ENCODE measurements at regions not wholly inside any gene's neighbourhood (a gene's known extent, or its start where the extent isn't known, plus 50 kb on each side); places are given as distances from the start of the nearest gene placed in this dataset.
"Not testable (repeated sequence)": the region's sequence is repeated elsewhere in the genome, so short reads cannot be mapped to it uniquely, and the experiment has no call there.

DNA sequence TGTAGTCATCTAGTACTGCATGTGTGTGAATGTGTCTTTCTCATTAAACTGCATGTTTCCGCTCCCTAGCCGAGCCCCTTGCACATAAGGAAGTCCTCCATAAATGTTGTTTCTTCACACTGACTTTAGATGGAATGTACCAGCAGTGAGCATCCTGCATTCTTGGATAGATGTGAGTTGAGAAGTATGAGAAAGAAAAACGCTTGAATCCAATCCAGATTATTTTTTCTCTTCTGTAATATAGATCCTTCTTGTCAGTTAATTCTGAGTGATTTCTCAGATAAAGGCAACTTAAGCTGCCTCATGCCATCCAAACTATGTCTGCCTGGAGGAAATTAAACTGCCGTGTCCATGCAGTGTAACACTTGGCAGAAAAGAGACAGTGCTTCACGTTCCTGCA is 268.1 kb upstream of the ISX start:
- no peak for DNase-seq
- intact Hi-C loops (cut with DNase I): no loop called here

GRCh38 chr22:34798605-34799004 is 267.4 kb upstream of the ISX start:
- intact Hi-C loops (cut with DNase I): no loop called here
- DNase-seq: no peak

DNA sequence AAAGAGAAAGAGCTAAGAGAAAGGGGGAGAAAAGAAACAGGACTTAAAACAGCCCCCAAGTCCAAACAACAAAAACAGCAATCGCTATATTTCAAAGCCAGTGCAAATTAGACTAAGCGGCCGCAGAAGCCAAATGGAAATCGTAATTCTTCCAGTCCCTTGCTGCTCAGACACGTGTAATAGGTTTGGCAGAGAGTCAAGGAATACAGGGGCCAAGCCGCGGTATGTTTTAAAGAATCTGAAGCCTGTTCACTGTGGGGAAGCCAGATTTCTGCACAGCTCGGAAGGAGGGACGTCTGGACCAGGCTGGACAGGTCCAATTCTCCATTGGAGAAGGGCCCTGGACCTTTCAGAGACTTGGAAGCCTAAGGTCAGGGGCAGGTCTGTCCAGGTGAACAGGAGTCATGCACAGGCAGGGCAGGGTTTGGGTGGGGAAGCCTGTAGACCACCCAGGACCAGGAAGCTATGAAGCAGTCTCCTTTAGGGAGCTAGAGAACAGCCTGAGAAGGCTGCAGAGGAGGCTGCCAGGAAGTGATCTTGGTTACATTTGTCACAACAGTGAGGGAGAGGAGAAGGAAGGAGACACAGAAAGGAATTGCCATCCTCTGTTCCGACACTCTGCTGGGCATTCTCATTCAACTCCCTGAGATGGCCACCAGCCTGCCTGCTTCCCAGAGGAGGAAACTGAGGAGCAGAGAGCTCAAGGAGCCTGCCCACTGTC is 265.5 kb upstream of the ISX start:
- DNase-seq: no peak
- intact Hi-C loops (cut with DNase I): no loop called here

GRCh38 chr22:34801221-34801620 is 264.7 kb upstream of the ISX start:
- no peak for DNase-seq
- intact Hi-C loops (cut with DNase I): no loop called here

- intact Hi-C loops (cut with DNase I): no loop called here
- no peak for DNase-seq
Observed at GRCh38 chr22:34804091-34804490, 261.9 kb upstream of the ISX start.

GRCh38 chr22:34804604-34805003 is 261.4 kb upstream of the ISX start:
- intact Hi-C loops (cut with DNase I): no loop called here
- DNase-seq: no peak

GRCh38 chr22:34805771-34806170 is 260.2 kb upstream of the ISX start:
- intact Hi-C loops (cut with DNase I): no loop called here
- no peak for DNase-seq

GRCh38 chr22:34808618-34809017 is 257.3 kb upstream of the ISX start:
- no peak for DNase-seq
- intact Hi-C loops (cut with DNase I): no loop called here

DNA sequence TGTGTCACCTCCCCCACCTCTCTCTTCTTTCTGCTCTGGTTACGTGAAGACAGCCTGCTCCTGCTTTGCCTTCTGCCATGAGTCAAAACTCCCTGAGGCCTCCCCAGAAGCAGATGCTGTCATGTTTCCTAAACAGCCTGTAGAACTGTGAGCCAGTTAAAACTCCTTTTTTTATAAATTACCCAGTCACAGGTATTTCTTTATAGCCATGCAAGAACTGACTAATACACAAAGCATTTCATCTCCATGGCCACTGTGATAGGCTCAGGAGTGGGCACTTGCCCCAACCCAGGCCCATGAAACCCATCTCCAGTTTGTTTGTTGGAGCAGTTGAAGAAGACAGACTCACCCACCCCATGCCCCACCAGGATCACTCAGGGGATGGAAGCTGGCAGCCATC is 253.3 kb upstream of the ISX start:
- intact Hi-C loops (cut with DNase I): no loop called here
- no peak for DNase-seq

GRCh38 chr22:34814260-34815025 is 251.5 kb upstream of the ISX start:
- intact Hi-C loops (cut with DNase I): no loop called here
- DNase-seq: no peak

- intact Hi-C loops (cut with DNase I): no loop called here
- no peak for DNase-seq
Observed at GRCh38 chr22:34829485-34829884, 236.5 kb upstream of the ISX start.

DNA sequence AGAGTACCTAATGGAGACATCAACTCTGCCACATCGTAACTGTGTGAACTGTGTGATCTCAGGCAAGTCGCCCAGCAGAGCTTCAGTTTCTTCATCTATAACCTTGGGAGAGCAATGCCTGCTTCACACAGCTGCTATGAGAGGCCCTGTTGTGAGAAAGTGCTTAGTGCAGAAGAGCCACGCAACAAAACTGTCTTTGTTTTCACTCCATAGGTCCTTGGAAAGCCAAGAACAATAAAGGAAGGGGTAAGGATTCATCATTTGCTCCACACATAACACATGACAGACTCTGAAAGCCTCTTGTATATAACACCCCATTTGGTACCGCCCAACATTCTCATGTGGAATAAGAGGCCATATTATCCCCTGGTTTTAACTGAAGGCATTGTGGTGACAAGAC is 231.9 kb upstream of the ISX start:
- intact Hi-C loops (cut with DNase I): no loop called here
- no peak for DNase-seq

DNA sequence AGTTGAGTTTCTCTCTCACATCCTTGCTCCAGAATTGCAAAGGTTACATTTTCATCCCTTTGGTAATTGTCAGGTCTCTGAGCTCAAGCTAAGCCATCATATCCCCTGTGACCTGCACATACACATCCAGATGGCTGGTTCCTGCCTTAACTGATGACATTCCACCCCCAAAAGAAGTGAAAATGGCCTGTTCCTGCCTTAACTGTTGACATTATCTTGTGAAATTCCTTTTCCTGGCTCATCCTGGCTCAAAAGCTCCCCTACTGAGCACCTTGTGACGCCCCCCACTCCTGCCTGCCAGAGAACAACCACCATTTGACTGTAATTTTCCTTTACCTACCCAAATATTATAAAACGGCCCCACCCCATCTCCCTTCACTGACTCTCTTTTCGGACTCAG is 231.4 kb upstream of the ISX start:
- intact Hi-C loops (cut with DNase I); DNase-seq: not testable (repeated sequence)

GRCh38 chr22:34841331-34841771 is 224.6 kb upstream of the ISX start:
- intact Hi-C loops (cut with DNase I): no loop called here
- DNase-seq: no peak

GRCh38 chr22:34841911-34842310 is 224.0 kb upstream of the ISX start:
- DNase-seq: no peak
- intact Hi-C loops (cut with DNase I): no loop called here

- intact Hi-C loops (cut with DNase I): no loop called here
- DNase-seq: no peak
Observed at GRCh38 chr22:34842630-34843029, 223.3 kb upstream of the ISX start.

DNA sequence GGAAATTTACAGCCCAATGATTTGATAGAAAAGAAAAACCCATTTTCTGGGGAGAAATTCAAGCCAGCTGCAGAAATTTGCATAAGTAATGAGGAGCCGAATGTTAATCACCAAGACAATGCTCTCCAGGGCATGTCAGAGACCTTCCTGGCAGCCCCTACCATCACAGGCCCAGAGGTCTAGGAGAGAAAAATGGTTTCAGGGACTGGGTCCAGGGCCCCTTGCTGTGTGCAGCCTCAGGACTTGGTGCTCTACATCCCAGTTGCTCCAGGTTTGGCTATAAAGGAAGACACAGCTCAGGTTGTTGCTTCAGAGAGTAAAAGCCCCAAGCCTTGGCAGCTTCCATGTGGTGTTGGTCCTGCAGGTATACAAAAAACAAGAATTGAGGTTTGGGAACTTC is 222.2 kb upstream of the ISX start:
- DNase-seq; intact Hi-C loops (cut with DNase I): not testable (repeated sequence)

- no peak for DNase-seq
- intact Hi-C loops (cut with DNase I): no loop called here
Observed at GRCh38 chr22:34845391-34845790, 220.6 kb upstream of the ISX start.

GRCh38 chr22:34847072-34847471 is 218.9 kb upstream of the ISX start:
- intact Hi-C loops (cut with DNase I): no loop called here
- DNase-seq: no peak

GRCh38 chr22:34849965-34850364 is 216.0 kb upstream of the ISX start:
- DNase-seq: no peak
- intact Hi-C loops (cut with DNase I): no loop called here

DNA sequence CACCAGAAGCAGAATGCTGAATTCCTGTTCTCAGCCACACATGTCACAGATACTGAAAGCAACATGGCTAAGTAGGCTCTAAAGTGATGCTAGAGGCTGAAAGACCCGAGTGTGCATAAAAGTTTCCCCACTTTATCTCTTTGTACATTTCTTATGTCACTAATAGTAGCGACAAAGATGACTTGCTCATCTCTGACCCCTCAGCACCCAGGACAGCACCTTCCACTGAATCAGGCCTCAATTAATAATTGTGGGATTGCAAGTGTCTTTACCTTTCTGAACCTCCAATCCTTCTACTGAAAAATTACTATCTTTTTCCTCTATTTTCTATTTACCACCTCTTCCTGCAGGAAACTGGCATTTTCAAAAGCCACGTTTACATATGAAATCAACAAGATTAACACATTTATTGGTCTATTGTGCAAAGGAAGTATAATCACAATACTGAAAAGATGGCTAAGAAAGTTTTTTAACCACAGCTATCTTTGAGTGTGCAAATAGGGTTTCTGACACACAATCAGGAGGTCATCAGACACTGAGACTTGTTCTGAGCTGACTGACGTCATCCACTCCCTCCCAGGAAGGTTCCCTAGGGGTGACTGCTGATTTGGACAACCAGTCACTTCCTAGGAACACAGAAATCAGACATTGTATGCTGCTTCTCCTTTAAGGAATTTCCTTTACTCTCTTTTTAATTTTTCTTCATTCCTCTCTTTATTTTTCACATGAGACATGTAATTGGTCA is 213.9 kb upstream of the ISX start:
- intact Hi-C loops (cut with DNase I): no loop called here
- no peak for DNase-seq

DNA sequence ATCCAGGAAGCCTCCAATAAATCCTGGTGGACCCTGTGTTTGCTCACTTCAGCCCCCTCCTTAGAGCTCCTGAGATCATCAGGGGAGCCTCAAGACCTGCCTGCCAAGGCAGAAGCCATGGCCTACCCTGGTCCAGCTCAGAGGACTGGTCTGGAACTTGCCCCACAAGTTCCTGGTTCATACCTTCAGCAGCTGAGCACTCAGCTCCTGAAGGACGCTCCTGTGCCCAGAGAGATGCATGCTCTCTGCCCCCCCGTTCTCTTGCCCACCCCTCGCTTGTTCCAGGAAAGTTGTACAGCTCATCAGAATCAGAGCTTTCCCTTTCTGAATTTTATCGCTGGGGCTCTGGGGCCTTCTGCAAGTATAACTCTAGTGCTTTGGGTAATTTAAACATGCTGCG is 210.5 kb upstream of the ISX start:
- intact Hi-C loops (cut with DNase I): no loop called here
- DNase-seq: no peak
